ENCODE measurements at regions not wholly inside any gene's neighbourhood (a gene's known extent, or its start where the extent isn't known, plus 50 kb on each side); places are given as distances from the start of the nearest gene placed in this dataset.

- intact Hi-C loops (cut with micrococcal nuclease; ENCODE audit: unreplicated experiment) = no loop called here
- Histone ChIP-seq H3K9ac (ENCODE audit: control insufficient read depth, insufficient read depth, low read length) (no peak overlapping the region), H3K36me3 (ENCODE audit: control insufficient read depth in 2 of 2, insufficient read depth in 2 of 2, low read length in 1 of 2) (no peaks in the 10 kb centered on the region), H3K4me3 (no peak overlapping the region), H2AFZ (ENCODE audit: control insufficient read depth, low read depth, low read length) (no peak overlapping the region), H3K79me2 (ENCODE audit: control insufficient read depth, insufficient read depth, low read length) (no peaks in the 10 kb centered on the region), H3K4me1 (ENCODE audit: control insufficient read depth, insufficient read depth, low read length) (no peaks in the 10 kb centered on the region), H4K20me1 (ENCODE audit: control insufficient read depth, insufficient read depth) (no peaks in the 10 kb centered on the region), H3K9me3 (replicated peaks; ENCODE audit: control insufficient read depth, insufficient read depth, low read length) (no peaks in the 10 kb centered on the region), H3K27ac (ENCODE audit: control insufficient read depth, insufficient read depth) (no peak overlapping the region), H3K4me2 (ENCODE audit: control insufficient read depth, insufficient read depth) (no peak overlapping the region), H3K27me3 (replicated peaks in 1 of 2; ENCODE audit: control insufficient read depth in 2 of 2, insufficient read depth in 2 of 2, low read length in 1 of 2) (no peaks in the 10 kb centered on the region)
- DNase-seq (ENCODE audit: low read depth, low spot score) (no peak), FAIRE-seq (no peak), ATAC-seq (no peak)
- no TSS peak for BruUV-seq (replicated peaks)
- CTCF ChIA-PET = interaction anchor here (0.7 kb wide), 1 partner anchor 10 kb away, joined by 3 read pairs; no protein-coding TSS in a partner anchor
- no peak for TF ChIP-seq TCF7 (IDR thresholded peaks at IDR 0.05; ENCODE audit: borderline replicate concordance)
- 27% methylated on average over 7 of the region's 7 CpGs for WGBS (ENCODE audit: insufficient coverage, insufficient replicate concordance, low lambda C conversion rate, missing lambda C conversion rate)
- POLR2A ChIA-PET = no interaction called here
- in situ Hi-C loops (cut with MboI) = no loop called here
- SMC1A ChIA-PET (ENCODE audit: uncharacterized antibody, unreplicated experiment) = no interaction called here
- RAD21 ChIA-PET (ENCODE audit: unreplicated experiment) = no interaction called here
Observed at GRCh38 chr6:118387921-118388701, 160.0 kb upstream of the PLN start.

GRCh38 chr6:118391086-118391485 lies 157.0 kb upstream of the PLN start:
- no TSS peak for BruUV-seq (replicated peaks)
- 81% methylated on average over 6 of the region's 7 CpGs for WGBS (ENCODE audit: insufficient coverage, insufficient replicate concordance, low lambda C conversion rate, missing lambda C conversion rate)
- intact Hi-C loops (cut with micrococcal nuclease; ENCODE audit: unreplicated experiment) = no loop called here

More at GRCh38 chr6:118391086-118391485, 157.0 kb upstream of the PLN start:
- H3K79me2 ChIP-seq (ENCODE audit: control insufficient read depth, insufficient read depth, low read length) = no peaks in the 10 kb centered on the region
- H3K36me3 ChIP-seq (ENCODE audit: control insufficient read depth in 2 of 2, insufficient read depth in 2 of 2, low read length in 1 of 2) = no peaks in the 10 kb centered on the region
- ATAC-seq (no peak), FAIRE-seq (no peak), DNase-seq (ENCODE audit: low read depth, low spot score) (no peak)
- no peak overlapping the region for H3K4me2 ChIP-seq (ENCODE audit: control insufficient read depth, insufficient read depth)
- ChIA-PET POLR2A (no interaction called here), SMC1A (ENCODE audit: uncharacterized antibody, unreplicated experiment) (no interaction called here), RAD21 (ENCODE audit: unreplicated experiment) (no interaction called here), CTCF (no interaction called here)
- no peak overlapping the region for H3K27ac ChIP-seq (ENCODE audit: control insufficient read depth, insufficient read depth)
- H3K9ac ChIP-seq (ENCODE audit: control insufficient read depth, insufficient read depth, low read length) = no peak overlapping the region
- in situ Hi-C loops (cut with MboI) = no loop called here
- no peaks in the 10 kb centered on the region for H4K20me1 ChIP-seq (ENCODE audit: control insufficient read depth, insufficient read depth)
- no peak overlapping the region for H3K4me3 ChIP-seq
- no peaks in the 10 kb centered on the region for H3K9me3 ChIP-seq (replicated peaks; ENCODE audit: control insufficient read depth, insufficient read depth, low read length)
- no peaks in the 10 kb centered on the region for H3K4me1 ChIP-seq (ENCODE audit: control insufficient read depth, insufficient read depth, low read length)
- no peaks in the 10 kb centered on the region for H3K27me3 ChIP-seq (replicated peaks in 1 of 2; ENCODE audit: control insufficient read depth in 2 of 2, insufficient read depth in 2 of 2, low read length in 1 of 2)
- TF ChIP-seq HDGF (IDR thresholded peaks at IDR 0.05) = no peak
- TF ChIP-seq, protein P1, sequence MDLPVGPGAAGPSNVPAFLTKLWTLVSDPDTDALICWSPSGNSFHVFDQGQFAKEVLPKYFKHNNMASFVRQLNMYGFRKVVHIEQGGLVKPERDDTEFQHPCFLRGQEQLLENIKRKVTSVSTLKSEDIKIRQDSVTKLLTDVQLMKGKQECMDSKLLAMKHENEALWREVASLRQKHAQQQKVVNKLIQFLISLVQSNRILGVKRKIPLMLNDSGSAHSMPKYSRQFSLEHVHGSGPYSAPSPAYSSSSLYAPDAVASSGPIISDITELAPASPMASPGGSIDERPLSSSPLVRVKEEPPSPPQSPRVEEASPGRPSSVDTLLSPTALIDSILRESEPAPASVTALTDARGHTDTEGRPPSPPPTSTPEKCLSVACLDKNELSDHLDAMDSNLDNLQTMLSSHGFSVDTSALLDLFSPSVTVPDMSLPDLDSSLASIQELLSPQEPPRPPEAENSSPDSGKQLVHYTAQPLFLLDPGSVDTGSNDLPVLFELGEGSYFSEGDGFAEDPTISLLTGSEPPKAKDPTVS (IDR thresholded peaks at IDR 0.05; ENCODE audit: low read depth, low read length) = no peak
- TF ChIP-seq EED (IDR thresholded peaks at IDR 0.05; ENCODE audit: low read depth) = no peak
- no peak for TF ChIP-seq ATF2 (IDR thresholded peaks at IDR 0.05; ENCODE audit: low read length)
- no peak for TF ChIP-seq DPF2 (IDR thresholded peaks at IDR 0.05)
- TF ChIP-seq, protein P2, sequence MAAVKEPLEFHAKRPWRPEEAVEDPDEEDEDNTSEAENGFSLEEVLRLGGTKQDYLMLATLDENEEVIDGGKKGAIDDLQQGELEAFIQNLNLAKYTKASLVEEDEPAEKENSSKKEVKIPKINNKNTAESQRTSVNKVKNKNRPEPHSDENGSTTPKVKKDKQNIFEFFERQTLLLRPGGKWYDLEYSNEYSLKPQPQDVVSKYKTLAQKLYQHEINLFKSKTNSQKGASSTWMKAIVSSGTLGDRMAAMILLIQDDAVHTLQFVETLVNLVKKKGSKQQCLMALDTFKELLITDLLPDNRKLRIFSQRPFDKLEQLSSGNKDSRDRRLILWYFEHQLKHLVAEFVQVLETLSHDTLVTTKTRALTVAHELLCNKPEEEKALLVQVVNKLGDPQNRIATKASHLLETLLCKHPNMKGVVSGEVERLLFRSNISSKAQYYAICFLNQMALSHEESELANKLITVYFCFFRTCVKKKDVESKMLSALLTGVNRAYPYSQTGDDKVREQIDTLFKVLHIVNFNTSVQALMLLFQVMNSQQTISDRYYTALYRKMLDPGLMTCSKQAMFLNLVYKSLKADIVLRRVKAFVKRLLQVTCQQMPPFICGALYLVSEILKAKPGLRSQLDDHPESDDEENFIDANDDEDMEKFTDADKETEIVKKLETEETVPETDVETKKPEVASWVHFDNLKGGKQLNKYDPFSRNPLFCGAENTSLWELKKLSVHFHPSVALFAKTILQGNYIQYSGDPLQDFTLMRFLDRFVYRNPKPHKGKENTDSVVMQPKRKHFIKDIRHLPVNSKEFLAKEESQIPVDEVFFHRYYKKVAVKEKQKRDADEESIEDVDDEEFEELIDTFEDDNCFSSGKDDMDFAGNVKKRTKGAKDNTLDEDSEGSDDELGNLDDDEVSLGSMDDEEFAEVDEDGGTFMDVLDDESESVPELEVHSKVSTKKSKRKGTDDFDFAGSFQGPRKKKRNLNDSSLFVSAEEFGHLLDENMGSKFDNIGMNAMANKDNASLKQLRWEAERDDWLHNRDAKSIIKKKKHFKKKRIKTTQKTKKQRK (IDR thresholded peaks at IDR 0.05; ENCODE audit: low read depth, low read length) = no peak
- TF ChIP-seq STAT1 (conservative IDR thresholded peaks at IDR 0.05) = no peak
- H2AFZ ChIP-seq (ENCODE audit: control insufficient read depth, low read depth, low read length) = no peak overlapping the region

Measured in GM12878 (cell line).